ENCODE measurements at regions not wholly inside any gene's neighbourhood (a gene's known extent, or its start where the extent isn't known, plus 50 kb on each side); places are given as distances from the start of the nearest gene placed in this dataset.

- no peak for DNase-seq (ENCODE audit: low spot score)
Measured at GRCh38 chr5:57785946-57786345, 303.3 kb upstream of the ACTBL2 start.

- DNase-seq (ENCODE audit: low spot score): no peak
Measured at GRCh38 chr5:57784121-57784520, 301.5 kb upstream of the ACTBL2 start.

- no peak for DNase-seq (ENCODE audit: low spot score)
Measured at GRCh38 chr5:57783693-57784092, 301.1 kb upstream of the ACTBL2 start.

GRCh38 chr5:57780961-57781325 lies 298.3 kb upstream of the ACTBL2 start:
- no peak for DNase-seq (ENCODE audit: low spot score)

GRCh38 chr5:57780306-57780960 lies 297.8 kb upstream of the ACTBL2 start:
- DNase-seq (ENCODE audit: low spot score): no peak

- DNase-seq (ENCODE audit: low spot score): no peak
Measured at GRCh38 chr5:57779383-57780223, 297.0 kb upstream of the ACTBL2 start.

GRCh38 chr5:57778501-57779091 lies 296.0 kb upstream of the ACTBL2 start:
- DNase-seq (ENCODE audit: low spot score): no peak

- DNase-seq (ENCODE audit: low spot score): no peak
Measured at GRCh38 chr5:57777174-57777581, 294.6 kb upstream of the ACTBL2 start.

GRCh38 chr5:57776035-57776434 lies 293.4 kb upstream of the ACTBL2 start:
- no peak for DNase-seq (ENCODE audit: low spot score)

GRCh38 chr5:57774439-57774838 lies 291.8 kb upstream of the ACTBL2 start:
- no peak for DNase-seq (ENCODE audit: low spot score)

- no peak for DNase-seq (ENCODE audit: low spot score)
Measured at GRCh38 chr5:57772512-57772911, 289.9 kb upstream of the ACTBL2 start.

GRCh38 chr5:57770039-57770438 lies 287.4 kb upstream of the ACTBL2 start:
- no peak for DNase-seq (ENCODE audit: low spot score)

- DNase-seq (ENCODE audit: low spot score): no peak
Measured at GRCh38 chr5:57768745-57769144, 286.1 kb upstream of the ACTBL2 start.

- no peak for DNase-seq (ENCODE audit: low spot score)
Measured at GRCh38 chr5:57764479-57765089, 282.0 kb upstream of the ACTBL2 start.

- no peak for DNase-seq (ENCODE audit: low spot score)
Measured at GRCh38 chr5:57761513-57761912, 278.9 kb upstream of the ACTBL2 start.

- DNase-seq (ENCODE audit: low spot score): no peak
Measured at GRCh38 chr5:57754616-57755015, 272.0 kb upstream of the ACTBL2 start.

GRCh38 chr5:57753446-57753845 lies 270.8 kb upstream of the ACTBL2 start:
- DNase-seq (ENCODE audit: low spot score): no peak

- DNase-seq (ENCODE audit: low spot score): no peak
Measured at GRCh38 chr5:57751710-57752109, 269.1 kb upstream of the ACTBL2 start.

GRCh38 chr5:57750891-57751290 lies 268.3 kb upstream of the ACTBL2 start:
- no peak for DNase-seq (ENCODE audit: low spot score)

GRCh38 chr5:57750282-57750681 lies 267.7 kb upstream of the ACTBL2 start:
- DNase-seq (ENCODE audit: low spot score): no peak

- DNase-seq (ENCODE audit: low spot score): no peak
Measured at GRCh38 chr5:57749396-57749795, 266.8 kb upstream of the ACTBL2 start.

- DNase-seq (ENCODE audit: low spot score): no peak
Measured at GRCh38 chr5:57745700-57746651, 263.4 kb upstream of the ACTBL2 start.

All from hematopoietic multipotent progenitor cell treated with erythropoietin and hydrocortisone succinate and interleukin-3 and kit ligand, for 15 days (in vitro differentiated cells).